WI38 (cell line): ENCODE measurements at regions not wholly inside any gene's neighbourhood (a gene's known extent, or its start where the extent isn't known, plus 50 kb on each side); places are given as distances from the start of the nearest gene placed in this dataset.

Source experiments
- H3K4me3 ChIP-seq: 2 replicates; pipeline ENCODE4 v1.5.1; 2011; ENCODE audit warnings: low read depth, mild to moderate bottlenecking, control low read depth, low read length
- CTCF ChIP-seq: IDR thresholded peaks from 2 replicates; pipeline ENCODE4 v1.5.1; 2012; ENCODE audit warnings: low read depth, mild to moderate bottlenecking, control low read depth, low read length

- TF ChIP-seq CTCF, result no peak
- no peak overlapping the region for H3K4me3 ChIP-seq
These were observed 269.5 kb upstream of the DCBLD2 start for GRCh38 chr3:99170867-99171517.

DNA sequence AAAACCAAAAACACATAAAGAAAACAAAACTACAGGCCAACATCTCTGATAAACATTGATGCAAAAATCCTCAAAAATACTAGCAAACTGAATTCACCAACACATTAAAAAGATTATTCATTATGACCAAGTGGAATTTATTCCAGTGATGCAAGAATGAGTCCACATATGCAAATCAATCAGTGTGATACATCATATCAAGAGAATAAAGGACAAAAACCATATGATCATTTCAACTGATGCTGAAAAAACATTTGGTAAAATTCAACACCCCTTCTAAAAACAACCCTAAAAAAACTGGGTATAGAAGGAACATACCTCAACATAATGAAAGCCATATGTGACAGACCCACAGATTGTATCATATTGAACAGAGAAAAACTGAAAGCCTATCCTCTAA, 265.6 kb upstream of the DCBLD2 start:
- no peak for TF ChIP-seq CTCF
- H3K4me3 ChIP-seq, result no peak overlapping the region

DNA sequence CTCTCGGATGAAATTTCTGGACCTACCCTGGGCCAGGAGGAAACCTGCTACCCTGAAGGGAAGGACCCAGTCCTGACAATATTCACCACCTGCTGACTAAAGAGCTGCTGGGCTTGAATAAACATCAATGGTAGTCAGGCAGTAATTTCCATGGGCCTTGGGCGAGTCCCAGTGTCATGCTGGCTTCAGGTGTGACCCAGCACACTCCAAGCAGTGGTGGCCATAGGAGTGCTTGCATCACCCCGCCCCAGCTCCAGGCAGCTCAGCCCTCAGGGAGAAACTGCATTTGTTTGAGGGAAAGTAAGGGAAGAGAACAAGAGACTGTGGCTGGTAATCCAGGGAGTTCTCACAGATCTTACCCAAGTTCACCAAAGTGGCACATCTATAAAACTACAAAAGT, 261.8 kb upstream of the DCBLD2 start:
- TF ChIP-seq CTCF, result no peak
- H3K4me3 ChIP-seq, result no peak overlapping the region

- H3K4me3 ChIP-seq, result no peak overlapping the region
- no peak for TF ChIP-seq CTCF
These were observed 257.8 kb upstream of the DCBLD2 start for GRCh38 chr3:99159220-99159762.

DNA sequence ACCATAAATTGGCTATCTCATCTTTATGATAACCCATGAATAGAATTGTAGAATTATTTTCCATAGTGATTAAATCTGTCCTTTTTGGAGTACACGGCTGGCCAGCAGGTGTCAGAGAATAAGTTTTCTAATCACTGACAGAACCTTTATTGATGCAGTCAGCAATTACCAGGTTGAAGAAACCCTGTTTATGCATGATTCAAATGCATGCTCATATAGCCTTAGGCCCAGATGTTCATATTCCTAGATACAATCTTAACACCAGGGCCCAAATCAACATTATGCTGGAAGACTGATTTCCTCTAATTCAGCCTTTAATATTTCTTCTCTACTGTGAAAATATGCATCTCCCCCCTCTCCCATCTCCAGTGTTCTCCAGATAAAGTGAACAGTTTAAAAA, 243.5 kb upstream of the DCBLD2 start:
- TF ChIP-seq CTCF, result no peak
- no peak overlapping the region for H3K4me3 ChIP-seq

DNA sequence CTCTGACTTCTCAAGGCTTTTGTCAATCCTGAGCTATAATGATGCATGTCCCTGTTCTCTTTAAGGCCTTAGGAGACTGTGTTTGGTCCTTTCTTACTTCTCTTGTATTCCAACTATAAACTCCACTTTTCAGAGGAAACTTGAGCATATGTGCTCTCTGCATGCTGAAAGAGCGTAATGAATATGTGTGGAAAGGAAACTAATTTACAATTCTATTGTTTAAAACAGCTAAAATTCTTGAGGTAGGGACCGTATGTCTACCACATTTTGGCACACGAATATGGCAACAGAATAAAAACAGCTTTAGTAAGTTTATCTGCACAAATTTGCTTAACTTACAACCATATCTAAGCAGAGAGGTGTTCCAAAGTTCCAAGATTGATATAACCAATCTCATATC, 242.0 kb upstream of the DCBLD2 start:
- TF ChIP-seq CTCF, result no peak
- no peak overlapping the region for H3K4me3 ChIP-seq

DNA sequence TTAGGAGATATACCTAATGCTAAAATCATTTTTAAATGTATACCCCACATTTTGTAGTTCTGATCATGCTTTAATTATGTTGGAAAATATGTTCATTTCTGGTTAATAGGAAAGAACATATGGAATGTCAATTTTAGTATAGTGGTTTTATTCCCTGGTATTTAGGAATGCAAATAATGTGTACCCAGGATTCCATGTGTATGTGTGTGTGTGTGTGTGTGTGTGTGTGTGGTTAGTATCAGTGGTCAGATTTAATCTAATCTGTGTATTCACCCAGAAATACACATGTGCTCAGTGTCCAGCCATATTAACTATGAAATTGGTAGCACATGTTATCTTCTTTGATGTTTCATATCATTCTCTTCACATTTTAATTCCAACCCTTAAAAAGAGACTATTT, 233.5 kb upstream of the DCBLD2 start:
- no peak for TF ChIP-seq CTCF
- no peak overlapping the region for H3K4me3 ChIP-seq
